ENCODE measurements at regions not wholly inside any gene's neighbourhood (a gene's known extent, or its start where the extent isn't known, plus 50 kb on each side); places are given as distances from the start of the nearest gene placed in this dataset.

DNA sequence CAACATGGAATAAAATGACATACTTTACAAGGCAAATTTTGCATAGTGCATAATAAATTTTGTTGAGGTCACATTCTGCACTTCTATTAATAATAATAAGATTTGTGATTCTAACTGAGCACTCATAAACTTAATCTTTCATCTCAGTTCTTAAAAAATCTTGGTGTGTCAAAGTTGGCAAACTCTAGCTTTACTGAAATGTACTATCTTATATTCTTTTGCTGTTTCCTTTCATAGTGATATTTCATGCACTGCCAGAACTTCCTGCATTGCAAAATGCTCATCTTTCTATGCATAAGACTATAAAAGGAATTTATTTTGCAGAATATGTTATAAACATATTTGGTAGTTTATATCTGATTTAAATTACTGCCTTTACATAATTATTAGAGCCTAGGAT is 797.6 kb downstream of the ADGRL2 start:
- peak; percentile 15 for DNase-seq

DNA sequence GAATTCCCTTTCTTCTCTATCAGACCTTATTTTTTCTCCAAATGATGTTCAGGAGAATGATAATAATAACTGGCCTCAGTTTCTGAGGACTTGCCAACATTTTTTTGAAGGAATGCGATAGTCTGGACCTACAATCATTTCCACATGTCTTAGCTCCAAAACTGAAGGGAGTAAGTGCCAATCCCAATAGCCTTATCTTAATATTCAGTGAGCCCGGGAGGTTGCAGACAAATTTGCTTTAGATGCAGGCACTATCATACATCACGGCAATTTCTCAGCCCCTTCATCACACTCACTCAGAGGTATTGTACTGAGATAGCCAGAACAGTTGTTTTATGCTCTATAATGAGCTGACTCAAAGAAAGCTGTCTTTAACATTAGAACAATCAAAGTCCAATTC is 796.9 kb downstream of the ADGRL2 start:
- no peak for DNase-seq

DNA sequence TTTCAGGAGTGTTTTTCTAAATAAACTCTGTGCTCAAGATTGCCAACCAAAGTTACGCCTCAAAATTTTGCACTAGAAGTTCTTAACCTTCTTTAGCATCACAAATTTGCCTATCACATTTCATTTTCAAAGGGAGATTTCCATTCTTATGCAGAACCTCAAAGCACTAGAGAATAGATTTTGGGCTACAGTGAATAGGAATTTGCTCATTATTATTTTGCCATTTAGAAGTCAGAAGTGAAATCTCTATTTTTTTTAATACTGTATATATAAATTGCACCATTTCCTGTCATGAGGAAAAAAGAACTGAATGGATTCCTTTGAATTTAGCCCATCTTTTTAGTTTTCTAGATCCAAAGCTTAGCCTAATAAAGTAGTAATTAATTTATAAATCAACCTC is 796.4 kb downstream of the ADGRL2 start:
- DNase-seq: no peak

DNA sequence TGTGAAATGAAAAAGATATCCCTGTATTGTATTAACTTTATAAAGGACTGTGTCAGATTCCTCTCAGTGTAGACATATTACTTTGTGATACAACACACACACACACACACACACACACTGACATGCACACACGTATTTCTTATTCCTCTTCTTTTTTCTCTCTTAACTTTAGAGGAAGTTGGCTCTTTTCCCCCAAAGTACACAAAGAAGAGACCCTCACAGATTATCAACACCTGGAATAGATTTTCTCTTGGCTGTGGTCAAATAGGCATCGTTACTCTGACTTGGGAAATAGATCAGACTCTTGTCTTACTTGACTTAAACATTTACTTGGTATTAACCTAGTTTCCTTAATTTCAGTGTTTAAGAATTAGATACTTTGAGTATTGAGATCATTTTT is 792.8 kb downstream of the ADGRL2 start:
- no peak for DNase-seq

DNA sequence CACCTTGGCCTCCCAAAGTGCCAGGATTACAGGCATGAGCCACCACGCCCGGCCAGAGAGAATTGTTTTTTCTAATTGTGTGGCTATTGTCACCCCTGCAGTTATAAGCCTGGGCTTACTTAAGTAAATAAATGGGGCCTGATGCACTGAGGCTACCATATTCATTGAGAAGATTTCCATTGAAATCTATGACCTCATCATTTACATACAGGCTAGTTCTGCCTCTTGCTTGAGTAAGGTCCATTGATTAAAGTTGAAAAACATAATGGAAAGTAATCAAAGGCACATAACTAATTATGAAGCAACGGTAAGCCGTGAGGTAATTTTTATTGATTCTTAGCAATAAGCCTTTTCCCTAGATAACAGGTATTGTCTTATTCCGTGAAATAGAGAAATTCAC is 788.9 kb downstream of the ADGRL2 start:
- no peak for DNase-seq

DNA sequence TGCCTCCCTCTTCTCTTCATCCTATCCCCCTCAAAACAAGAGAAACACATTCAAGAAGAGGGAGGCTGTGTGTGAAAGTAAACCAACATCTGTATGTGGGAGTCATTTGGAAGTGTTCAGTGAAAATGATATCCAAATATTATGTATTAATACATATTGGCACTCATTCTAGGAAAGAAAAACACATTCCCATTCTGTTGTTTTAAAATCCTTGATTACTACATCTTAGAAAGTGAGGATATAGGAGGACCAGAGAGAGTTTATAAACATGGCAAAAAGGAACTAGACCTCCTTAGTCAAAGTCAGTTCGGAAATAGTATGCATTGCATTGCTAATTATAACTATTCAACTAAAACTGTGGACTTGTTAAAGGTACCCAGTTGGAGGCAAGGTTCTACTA is 786.6 kb downstream of the ADGRL2 start:
- no peak for DNase-seq

DNA sequence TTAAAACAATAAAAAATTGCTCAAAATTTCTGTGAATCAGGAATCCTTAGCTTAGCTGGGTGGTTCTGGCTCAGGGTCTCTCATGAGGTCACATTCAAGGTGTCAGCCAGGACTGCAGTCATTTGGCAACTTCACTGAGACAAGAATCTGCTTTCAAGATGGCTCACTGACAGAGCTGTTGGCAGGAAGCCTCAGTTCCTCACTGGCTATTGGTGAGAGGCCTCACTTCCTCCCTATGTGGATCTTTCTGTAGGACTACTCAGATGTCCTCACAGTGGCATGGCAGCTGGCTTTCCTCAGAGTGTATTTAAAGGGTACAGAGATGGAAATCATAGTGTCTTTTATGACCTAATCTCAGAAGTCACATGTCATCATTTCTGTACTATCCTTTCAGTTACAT is 785.7 kb downstream of the ADGRL2 start:
- peak; percentile 9 for DNase-seq

DNA sequence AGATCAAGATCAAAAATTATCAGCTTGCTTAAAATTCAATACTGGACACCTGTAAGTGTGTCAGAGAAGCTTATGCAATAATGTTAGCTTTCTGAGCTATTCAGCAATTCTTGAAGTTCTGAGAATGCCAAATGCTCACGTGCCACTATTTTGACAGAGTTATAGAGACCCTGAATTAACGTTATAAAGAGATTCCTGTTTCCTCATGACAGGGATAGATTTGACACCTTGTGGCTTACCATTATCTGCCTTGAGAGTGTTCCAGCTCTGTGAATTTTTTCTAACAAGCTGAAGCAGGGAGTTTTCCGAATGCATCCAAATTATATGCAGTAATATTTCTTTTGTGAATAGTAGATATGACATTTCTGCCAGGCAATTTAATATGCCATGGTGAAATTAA is 781.6 kb downstream of the ADGRL2 start:
- DNase-seq: no peak

DNA sequence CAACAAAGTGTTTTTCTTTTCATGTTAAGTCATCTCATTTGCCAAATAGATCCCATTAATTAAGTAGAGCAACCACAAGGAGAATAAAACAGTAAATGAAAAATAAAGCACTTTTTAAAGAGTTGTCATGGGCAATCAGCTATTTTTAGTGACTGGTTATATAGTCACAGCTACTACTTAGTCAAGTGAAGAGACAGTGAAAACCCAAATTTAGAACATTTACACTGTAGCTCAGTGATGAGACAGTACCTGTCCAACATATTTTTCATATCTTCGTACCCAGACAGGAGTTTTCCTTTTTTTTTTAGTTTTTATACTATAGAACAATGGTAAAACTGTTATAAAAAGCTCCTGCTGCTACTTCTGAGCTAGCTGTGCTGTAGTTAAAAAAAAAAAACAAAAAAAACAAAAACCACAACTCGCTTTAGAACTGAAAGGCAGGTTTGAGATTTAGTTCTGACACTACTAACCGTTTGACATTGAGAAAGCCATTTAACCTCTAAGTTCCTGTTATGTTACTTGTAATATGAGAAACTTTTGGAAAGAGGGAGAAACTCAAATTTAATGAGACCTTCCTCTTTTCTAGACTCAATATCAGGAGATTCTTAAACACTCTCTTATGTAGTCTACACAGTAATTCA is 777.5 kb downstream of the ADGRL2 start:
- DNase-seq: peak; percentile 39

DNA sequence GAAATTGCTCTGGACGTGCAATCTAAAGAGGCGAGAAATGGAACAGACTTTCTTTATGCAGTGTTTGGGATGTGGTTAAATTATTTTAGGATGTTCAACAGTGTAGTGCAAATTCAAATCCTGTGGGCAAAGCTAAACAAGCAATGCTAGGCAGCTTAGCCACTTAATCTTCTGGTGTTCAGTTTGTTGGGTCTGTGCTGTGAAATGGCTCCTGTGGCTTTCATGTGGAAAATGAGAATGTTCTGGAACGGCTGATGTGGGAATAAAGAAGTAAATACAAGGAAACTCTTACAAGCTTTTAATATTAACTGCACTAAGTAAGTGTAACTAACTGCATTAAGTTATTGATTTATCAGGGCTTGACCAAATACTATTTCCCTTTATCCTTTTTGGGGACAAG is 766.6 kb downstream of the ADGRL2 start:
- no peak for DNase-seq

DNA sequence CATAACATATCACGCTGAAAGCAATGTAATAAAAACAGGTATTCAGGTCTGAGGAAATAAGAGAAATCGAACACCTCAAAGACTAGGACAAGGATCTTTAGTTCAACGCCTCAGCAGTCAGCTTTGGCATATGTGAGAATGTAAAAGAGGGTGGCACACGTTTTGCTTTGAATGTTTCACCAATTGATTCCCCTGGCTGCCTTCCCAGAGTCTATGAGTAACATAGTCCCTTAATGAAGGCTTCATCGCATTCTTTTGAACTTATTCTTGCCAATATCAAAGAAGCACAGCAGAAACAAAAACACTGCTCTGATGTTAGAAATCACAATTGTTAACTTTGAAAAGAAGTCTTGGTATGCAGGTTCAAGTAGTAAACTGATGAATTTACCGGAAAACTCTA is 764.8 kb downstream of the ADGRL2 start:
- DNase-seq: no peak

DNA sequence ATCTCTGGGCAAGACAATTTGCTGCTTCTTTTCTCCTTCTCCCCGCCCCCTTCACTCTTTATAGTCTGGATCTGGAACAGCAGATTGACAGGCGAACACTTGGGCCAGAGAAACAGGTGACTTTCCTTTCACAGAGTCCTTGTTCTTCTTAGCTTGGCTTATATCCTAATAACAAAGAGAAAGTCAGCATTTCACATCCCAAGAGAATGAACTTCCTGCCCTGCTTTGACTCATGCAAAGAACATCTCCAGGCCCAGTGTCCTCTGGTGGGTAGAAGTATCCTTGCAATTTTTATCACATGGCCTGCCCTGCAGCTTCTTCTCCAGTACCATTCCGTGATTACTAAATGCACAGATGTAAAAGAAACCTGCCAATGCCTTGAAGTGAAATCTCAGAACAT is 764.4 kb downstream of the ADGRL2 start:
- no peak for DNase-seq

DNA sequence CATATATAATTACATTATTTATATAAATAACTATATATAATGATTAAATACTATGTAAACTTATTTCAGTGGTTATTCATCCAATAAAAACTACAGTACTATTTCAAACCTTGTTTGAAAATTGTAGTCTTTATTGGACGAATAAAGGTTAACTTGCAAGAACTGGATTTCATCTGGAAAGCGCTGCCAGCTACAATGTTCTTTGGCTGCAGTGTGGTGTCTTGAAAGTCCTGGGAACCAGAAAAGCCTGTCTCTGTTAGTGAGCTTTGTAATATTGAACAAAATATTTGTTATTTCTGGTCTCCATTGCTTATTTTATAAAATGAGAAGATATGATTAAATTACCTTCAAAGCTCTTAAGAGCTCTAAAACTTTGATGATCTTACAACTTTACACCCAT is 763.6 kb downstream of the ADGRL2 start:
- no peak for DNase-seq

DNA sequence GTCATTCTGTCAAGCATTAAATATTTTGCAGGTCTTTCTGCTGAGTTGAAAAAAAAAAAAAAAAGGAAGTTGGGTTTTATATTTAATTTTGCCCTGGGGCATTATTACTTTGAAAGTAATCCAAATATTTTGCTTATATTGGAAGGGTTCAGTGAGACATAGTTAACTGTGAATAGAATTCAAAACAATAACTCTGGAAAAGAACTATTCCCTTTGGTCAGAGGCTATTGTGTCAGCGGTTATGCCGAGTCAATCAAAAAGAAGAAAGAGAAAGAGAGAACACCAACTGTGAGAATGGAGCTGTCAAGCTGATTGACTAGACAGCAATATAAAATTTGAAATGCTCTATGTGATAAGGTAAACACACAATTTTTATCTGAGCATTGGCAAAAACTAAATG is 761.7 kb downstream of the ADGRL2 start:
- no peak for DNase-seq

DNA sequence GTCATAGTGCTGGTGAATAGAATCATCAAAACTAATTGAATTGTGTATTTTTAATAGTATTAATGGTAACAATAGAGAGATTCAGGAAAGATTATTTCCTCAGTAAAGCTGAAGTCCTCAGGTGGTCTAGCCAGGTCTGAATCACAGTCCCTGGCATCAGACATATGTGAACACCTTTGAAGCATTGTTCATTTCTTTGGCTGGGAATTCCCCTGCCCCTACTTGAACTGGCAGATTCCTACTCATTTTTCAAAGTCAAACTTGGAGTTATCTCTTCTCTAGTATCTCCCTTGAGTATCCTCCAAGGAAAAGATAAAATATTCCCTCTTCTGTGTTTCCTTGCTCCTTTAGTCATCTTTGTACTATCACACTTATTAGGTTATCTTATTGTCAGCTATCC is 759.8 kb downstream of the ADGRL2 start:
- no peak for DNase-seq

DNA sequence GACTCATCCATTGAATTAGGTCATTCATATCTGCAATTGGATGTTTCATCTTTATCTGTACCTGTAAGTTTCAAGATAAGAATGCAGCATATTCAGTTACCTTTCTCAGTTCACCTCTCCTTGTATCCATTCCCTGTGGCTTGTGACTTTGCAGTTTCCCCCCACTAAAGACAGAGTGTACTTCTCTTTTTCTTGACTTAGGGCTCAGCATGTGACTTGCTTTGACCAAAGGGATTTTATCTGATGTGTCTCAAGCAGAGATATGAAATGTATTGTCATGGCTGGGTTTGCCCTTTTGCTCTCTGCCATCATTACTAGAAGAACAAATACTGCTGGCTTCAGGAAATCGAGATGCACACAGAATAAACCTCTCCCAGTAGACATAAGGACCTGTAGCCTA is 754.8 kb downstream of the ADGRL2 start:
- peak; percentile 68 for DNase-seq

DNA sequence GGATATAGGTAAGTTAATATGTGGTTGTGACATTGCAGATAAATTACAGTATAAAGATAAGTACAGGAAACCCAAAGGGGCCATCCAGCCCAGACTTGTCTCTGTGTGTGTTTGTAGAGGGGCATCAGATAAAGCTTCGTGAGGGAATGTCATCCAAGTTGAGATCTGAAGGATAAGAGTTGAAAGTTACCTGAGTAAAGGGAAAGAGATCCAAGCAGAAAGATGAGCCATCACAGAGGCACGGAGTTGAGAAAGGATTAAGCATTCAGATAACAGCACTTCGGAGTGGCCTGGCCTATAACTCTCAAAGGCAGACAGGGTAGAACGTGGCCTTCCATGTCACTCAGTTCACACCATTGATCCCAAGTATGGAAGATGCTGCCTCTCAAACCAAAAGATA is 749.1 kb downstream of the ADGRL2 start:
- DNase-seq: no peak

DNA sequence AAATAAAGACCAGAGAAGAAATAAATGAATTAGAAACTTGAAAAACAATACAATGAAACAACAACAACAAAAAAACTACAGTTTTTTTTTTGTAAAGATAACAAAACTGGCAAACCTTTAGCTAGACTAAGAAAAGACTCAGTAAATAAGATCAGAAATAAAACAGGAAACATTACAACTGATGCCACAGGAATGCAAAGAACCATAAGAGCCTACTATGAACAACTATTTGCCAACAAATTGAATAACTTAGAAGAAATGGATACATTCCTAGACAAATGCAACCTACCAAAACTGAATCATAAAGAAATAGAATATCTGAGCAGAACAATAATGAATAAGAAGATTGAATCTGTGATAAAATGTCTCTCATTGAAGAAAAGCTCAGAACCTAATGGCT is 742.0 kb downstream of the ADGRL2 start:
- no peak for DNase-seq

DNA sequence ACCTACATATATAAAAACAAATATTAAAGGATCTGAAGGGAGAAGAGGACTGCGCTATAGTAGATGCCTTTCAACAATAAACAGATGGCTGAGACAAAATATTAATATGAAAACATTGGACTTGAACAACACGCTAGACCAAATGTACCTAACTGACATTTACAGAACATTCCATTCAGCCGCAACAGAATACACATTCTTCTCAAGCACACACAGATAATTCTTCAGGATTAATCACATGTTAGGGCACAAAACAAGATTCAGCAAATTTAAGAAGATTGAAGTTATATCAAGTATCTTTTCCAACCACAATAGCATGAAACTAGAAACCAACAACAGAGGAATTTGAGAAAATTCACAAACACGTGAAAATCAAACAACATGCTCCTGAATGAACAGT is 741.4 kb downstream of the ADGRL2 start:
- no peak for DNase-seq

DNA sequence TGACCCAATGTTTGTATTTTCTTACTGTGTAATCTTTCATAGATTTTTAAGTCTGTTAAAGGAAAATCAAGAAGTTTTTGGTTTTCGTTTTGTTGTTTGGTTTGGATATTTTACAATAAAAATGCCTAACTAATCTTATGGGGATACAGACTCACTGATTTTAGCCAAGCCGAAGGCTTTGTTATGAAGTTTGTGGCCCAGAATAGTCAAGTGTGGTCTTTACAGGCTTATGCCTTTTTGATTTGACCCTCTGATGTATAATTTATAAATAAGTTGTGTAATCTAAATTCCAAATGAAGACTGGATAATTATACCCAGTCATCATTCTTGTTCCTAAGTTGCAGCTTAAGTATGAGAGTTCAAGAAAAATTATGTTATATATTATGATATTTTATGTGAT is 739.3 kb downstream of the ADGRL2 start:
- no peak for DNase-seq

DNA sequence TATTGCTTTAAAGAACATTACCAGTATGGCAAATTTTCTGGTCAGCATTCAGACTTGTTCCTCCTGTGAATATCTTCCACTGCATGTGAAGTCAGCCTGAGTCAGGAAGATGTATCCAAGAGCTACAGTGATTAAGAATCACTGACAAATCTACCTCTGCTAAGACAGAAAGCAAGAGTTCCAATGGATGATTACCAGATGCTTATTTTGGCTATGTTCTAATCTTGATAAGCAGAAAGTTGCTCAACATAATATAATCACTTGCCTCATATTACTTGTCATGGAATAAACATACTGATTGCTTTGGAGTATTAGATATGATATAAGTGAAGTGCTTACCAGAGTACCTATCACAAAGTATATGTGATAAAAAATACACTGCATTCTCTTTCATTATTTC is 738.1 kb downstream of the ADGRL2 start:
- no peak for DNase-seq

DNA sequence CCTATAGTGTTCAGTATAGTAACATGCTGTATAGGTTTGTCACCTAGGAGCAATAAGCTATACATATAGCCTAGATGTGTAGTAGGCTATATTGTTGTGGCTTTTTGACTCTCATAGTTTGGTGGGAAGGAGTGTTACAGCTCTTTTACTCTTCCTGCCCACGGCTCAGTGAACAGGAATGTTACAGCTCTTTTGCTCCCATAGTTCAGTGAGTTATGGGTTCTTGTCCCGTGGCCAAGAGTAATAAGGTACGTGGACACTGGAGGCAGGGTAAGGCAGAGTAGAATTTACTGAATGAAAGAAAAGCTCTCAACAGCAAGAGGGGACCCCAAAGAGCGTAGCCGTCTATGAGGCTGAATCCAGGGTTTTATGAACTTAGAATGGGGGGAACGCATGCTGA is 734.3 kb downstream of the ADGRL2 start:
- DNase-seq: no peak

DNA sequence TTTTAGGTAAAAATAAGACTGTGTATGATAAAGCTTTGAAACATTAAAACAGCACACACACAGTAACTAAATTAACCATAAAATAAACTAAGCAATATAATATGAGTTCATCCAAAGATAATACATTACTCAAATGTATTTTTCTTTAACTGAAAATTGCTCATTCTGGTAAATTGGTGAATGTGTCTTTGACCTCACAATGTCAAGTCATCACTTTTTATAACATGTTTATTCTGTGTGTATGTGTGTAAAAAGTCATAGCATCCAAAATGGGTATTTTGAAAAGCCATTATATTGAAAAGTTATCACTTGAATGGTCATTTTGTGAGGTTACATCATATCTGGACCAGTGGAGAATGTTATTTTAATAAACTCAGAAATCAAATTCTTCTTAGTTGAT is 724.6 kb downstream of the ADGRL2 start:
- DNase-seq: no peak

DNA sequence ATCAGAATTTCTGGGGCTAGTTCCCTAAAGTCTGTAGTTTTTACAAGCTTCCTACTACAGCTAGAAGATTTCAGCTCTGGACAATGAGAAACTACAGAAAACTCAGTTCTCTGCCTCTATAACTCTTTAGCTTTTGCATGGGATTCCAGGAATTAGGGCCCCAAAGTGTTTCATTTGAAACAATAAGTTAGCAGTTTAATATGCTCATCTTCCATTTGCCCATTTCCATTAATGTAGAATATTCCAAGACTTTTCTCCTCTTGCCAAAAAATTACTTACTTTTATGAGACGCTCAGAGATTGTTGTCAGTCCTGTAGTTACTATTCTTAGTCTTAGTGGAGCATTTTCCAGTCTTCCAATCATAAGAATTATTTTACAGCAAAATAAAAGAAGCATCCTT is 719.9 kb downstream of the ADGRL2 start:
- no peak for DNase-seq

DNA sequence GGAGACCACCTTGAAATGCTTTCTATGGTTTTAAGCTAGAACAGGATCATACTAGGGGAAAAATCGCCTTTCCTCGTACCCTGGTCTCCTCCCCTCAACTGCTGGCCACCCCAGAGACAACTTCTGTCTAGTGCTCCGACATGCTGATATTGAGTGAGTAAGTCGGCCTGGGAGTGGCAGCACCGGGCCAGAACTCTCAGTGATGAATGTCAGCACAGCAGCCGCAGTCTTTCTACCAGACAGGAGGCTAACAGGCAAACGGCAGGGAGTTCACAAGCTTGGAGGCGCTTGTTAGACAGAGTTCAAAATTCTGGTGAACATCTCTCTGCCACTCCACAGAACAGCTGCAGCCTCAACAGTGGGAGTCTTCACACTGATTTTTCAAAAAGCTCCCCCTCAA is 716.9 kb downstream of the ADGRL2 start:
- no peak for DNase-seq

DNA sequence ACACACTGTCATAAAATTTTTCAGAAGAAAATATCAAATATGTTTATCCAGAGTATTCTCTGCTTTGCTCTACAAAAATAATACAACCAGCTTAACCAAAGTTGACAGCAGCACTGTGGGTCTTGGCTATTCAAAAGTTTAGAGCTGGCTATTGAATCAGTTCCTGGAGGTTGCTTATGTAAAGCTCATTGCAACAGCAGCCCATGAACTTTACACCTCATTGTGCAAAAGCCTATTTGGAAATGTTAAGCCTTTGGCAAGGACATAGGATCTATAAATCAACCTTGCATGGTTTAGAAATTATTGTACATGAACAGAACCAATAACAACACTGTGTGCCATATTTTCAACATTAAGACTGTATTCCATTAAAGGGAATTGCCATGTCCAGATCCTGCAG is 714.9 kb downstream of the ADGRL2 start:
- no peak for DNase-seq
